Gastrocnemius medialis (tissue), 4 donors: ENCODE measurements at regions not wholly inside any gene's neighbourhood (a gene's known extent, or its start where the extent isn't known, plus 50 kb on each side); places are given as distances from the start of the nearest gene placed in this dataset.

Source experiments
- CTCF ChIP-seq, 5 experiments: fragments of 450-650 bp in 3 of 5; fragments of 200-600 bp in 2 of 5; sonication (generic) in 2 of 5; IDR thresholded peaks in 4 of 5; conservative IDR thresholded peaks in 1 of 5; 1 replicate in 4 of 5; 2 replicates in 1 of 5; pipeline ENCODE4 v1.5.1; 2016 to 2019; ENCODE audit warnings: antibody characterized with exemption in 5 of 5, mild to moderate bottlenecking in 3 of 5, moderate library complexity in 3 of 5
- POLR2A ChIP-seq, 2 donors: fragments of 450-650 bp; IDR thresholded peaks; one replicate each; pipeline ENCODE4 v1.6.1; 2017; ENCODE audit warnings: antibody characterized with exemption in 2 of 2, mild to moderate bottlenecking in 2 of 2, moderate library complexity in 2 of 2

GRCh38 chr12:13374793-13375192 is 178.3 kb downstream of the EMP1 start:
- TF ChIP-seq POLR2A (IDR thresholded peaks at IDR 0.05) (no peak), CTCF (IDR thresholded peaks at IDR 0.05 in 4 of 5, conservative IDR thresholded peaks at IDR 0.05 in 1 of 5) (no peak)
